SW480 (cell line): ENCODE measurements at regions not wholly inside any gene's neighbourhood (a gene's known extent, or its start where the extent isn't known, plus 50 kb on each side); places are given as distances from the start of the nearest gene placed in this dataset.
A peak's percentile ranks its signal among the peaks of the same experiment; 100 is the strongest.

ENCODE experiments used
- DNase-seq: peaks from one replicate; pipeline ENCODE4 v3.0.0-alpha.2; 2016; ENCODE audit warnings: low spot score

- peak; percentile 97 for DNase-seq
Measured at GRCh38 chr14:95442016-95442632, 74.3 kb downstream of the SYNE3 start.

GRCh38 chr14:95440951-95441350, 75.5 kb downstream of the SYNE3 start:
- DNase-seq, result no peak

- DNase-seq, result no peak
Measured at GRCh38 chr14:95440496-95440895, 76.0 kb downstream of the SYNE3 start.

GRCh38 chr14:95439881-95440280, 76.6 kb downstream of the SYNE3 start:
- DNase-seq, result no peak

- DNase-seq, result no peak
Measured at GRCh38 chr14:95437715-95438114, 78.7 kb downstream of the SYNE3 start.

- DNase-seq, result no peak
Measured at GRCh38 chr14:95436354-95436753, 80.1 kb downstream of the SYNE3 start.

- no peak for DNase-seq
Measured at GRCh38 chr14:95434121-95434520, 82.3 kb downstream of the SYNE3 start.

GRCh38 chr14:95433094-95433478, 83.4 kb downstream of the SYNE3 start:
- DNase-seq, result no peak

- no peak for DNase-seq
Measured at GRCh38 chr14:95432144-95433093, 84.0 kb downstream of the SYNE3 start.

GRCh38 chr14:95431199-95432143, 85.0 kb downstream of the SYNE3 start:
- DNase-seq, result no peak

- no peak for DNase-seq
Measured at GRCh38 chr14:95428557-95428956, 87.9 kb downstream of the SYNE3 start.

- DNase-seq, result no peak
Measured at GRCh38 chr14:95426116-95426475, 90.4 kb downstream of the SYNE3 start.

- no peak for DNase-seq
Measured at GRCh38 chr14:95425369-95426115, 90.9 kb downstream of the SYNE3 start.

GRCh38 chr14:95424529-95424928, 91.9 kb downstream of the SYNE3 start:
- no peak for DNase-seq

GRCh38 chr14:95421741-95422140, 94.7 kb downstream of the SYNE3 start:
- DNase-seq, result no peak

- DNase-seq, result no peak
Measured at GRCh38 chr14:95420060-95420459, 96.4 kb downstream of the SYNE3 start.

GRCh38 chr14:95419569-95419968, 96.9 kb downstream of the SYNE3 start:
- DNase-seq, result no peak

GRCh38 chr14:95418858-95419257, 97.6 kb downstream of the SYNE3 start:
- no peak for DNase-seq

- DNase-seq, result no peak
Measured at GRCh38 chr14:95417492-95417891, 97.8 kb upstream of the CLMN start.

- no peak for DNase-seq
Measured at GRCh38 chr14:95415993-95416392, 96.3 kb upstream of the CLMN start.
